ENCODE measurements at regions not wholly inside any gene's neighbourhood (a gene's known extent, or its start where the extent isn't known, plus 50 kb on each side); places are given as distances from the start of the nearest gene placed in this dataset.

GRCh38 chr13:61170856-61171255, 244.8 kb downstream of the PCDH20 start:
- DNase-seq: no peak
- no peaks in the 10 kb centered on the region for H3K36me3 Mint-ChIP-seq (ENCODE audit: insufficient read depth, unreplicated experiment)
- CTCF ChIA-PET: no interaction called here
- intact Hi-C loops (cut with micrococcal nuclease; ENCODE audit: unreplicated experiment): no loop called here
- no peaks in the 10 kb centered on the region for H3K4me1 Mint-ChIP-seq (ENCODE audit: low read depth, unreplicated experiment)
- no peak overlapping the region for H3K27ac Mint-ChIP-seq (ENCODE audit: unreplicated experiment)
- BruUV-seq (replicated peaks): no TSS peak
- no peak overlapping the region for H3K4me3 Mint-ChIP-seq (ENCODE audit: low read depth, unreplicated experiment)
- H3K9me3 Mint-ChIP-seq (ENCODE audit: low read depth, unreplicated experiment): peaks cover 4% of the 10 kb centered on the region
- no peaks in the 10 kb centered on the region for H3K27me3 Mint-ChIP-seq (ENCODE audit: unreplicated experiment)
- no peak for TF ChIP-seq CTCF (IDR thresholded peaks at IDR 0.05; ENCODE audit: unreplicated experiment)

GRCh38 chr13:61162636-61163035, 253.0 kb downstream of the PCDH20 start:
- no peak overlapping the region for H3K4me3 Mint-ChIP-seq (ENCODE audit: low read depth, unreplicated experiment)
- CTCF ChIA-PET: no interaction called here
- TF ChIP-seq CTCF (IDR thresholded peaks at IDR 0.05; ENCODE audit: unreplicated experiment): no peak
- no peak overlapping the region for H3K27ac Mint-ChIP-seq (ENCODE audit: unreplicated experiment)
- no TSS peak for BruUV-seq (replicated peaks)
- H3K27me3 Mint-ChIP-seq (ENCODE audit: unreplicated experiment): no peaks in the 10 kb centered on the region
- DNase-seq: no peak
- intact Hi-C loops (cut with micrococcal nuclease; ENCODE audit: unreplicated experiment): no loop called here
- peaks cover 2% of the 10 kb centered on the region for H3K9me3 Mint-ChIP-seq (ENCODE audit: low read depth, unreplicated experiment)
- no peaks in the 10 kb centered on the region for H3K4me1 Mint-ChIP-seq (ENCODE audit: low read depth, unreplicated experiment)
- H3K36me3 Mint-ChIP-seq (ENCODE audit: insufficient read depth, unreplicated experiment): no peaks in the 10 kb centered on the region

GRCh38 chr13:61162106-61162505, 253.5 kb downstream of the PCDH20 start:
- CTCF ChIA-PET: no interaction called here
- TF ChIP-seq CTCF (IDR thresholded peaks at IDR 0.05; ENCODE audit: unreplicated experiment): no peak
- no peak overlapping the region for H3K27ac Mint-ChIP-seq (ENCODE audit: unreplicated experiment)
- no TSS peak for BruUV-seq (replicated peaks)
- H3K9me3 Mint-ChIP-seq (ENCODE audit: low read depth, unreplicated experiment): peaks cover 2% of the 10 kb centered on the region
- intact Hi-C loops (cut with micrococcal nuclease; ENCODE audit: unreplicated experiment): no loop called here
- no peaks in the 10 kb centered on the region for H3K36me3 Mint-ChIP-seq (ENCODE audit: insufficient read depth, unreplicated experiment)
- H3K4me1 Mint-ChIP-seq (ENCODE audit: low read depth, unreplicated experiment): no peaks in the 10 kb centered on the region
- DNase-seq: no peak
- H3K4me3 Mint-ChIP-seq (ENCODE audit: low read depth, unreplicated experiment): no peak overlapping the region
- no peaks in the 10 kb centered on the region for H3K27me3 Mint-ChIP-seq (ENCODE audit: unreplicated experiment)

GRCh38 chr13:61156753-61157152, 258.9 kb downstream of the PCDH20 start:
- Mint-ChIP-seq H3K9me3 (ENCODE audit: low read depth, unreplicated experiment) (peaks cover 4% of the 10 kb centered on the region), H3K4me3 (ENCODE audit: low read depth, unreplicated experiment) (no peak overlapping the region), H3K27ac (ENCODE audit: unreplicated experiment) (no peak overlapping the region), H3K4me1 (ENCODE audit: low read depth, unreplicated experiment) (no peaks in the 10 kb centered on the region), H3K27me3 (ENCODE audit: unreplicated experiment) (no peaks in the 10 kb centered on the region), H3K36me3 (ENCODE audit: insufficient read depth, unreplicated experiment) (no peaks in the 10 kb centered on the region)
- DNase-seq: no peak
- CTCF ChIA-PET: no interaction called here
- TF ChIP-seq CTCF (IDR thresholded peaks at IDR 0.05; ENCODE audit: unreplicated experiment): no peak
- BruUV-seq (replicated peaks): no TSS peak
- intact Hi-C loops (cut with micrococcal nuclease; ENCODE audit: unreplicated experiment): no loop called here

GRCh38 chr13:61151062-61151461, 264.6 kb downstream of the PCDH20 start:
- intact Hi-C loops (cut with micrococcal nuclease; ENCODE audit: unreplicated experiment): no loop called here
- BruUV-seq (replicated peaks): no TSS peak
- Mint-ChIP-seq H3K4me1 (ENCODE audit: low read depth, unreplicated experiment) (no peaks in the 10 kb centered on the region), H3K36me3 (ENCODE audit: insufficient read depth, unreplicated experiment) (no peaks in the 10 kb centered on the region), H3K9me3 (ENCODE audit: low read depth, unreplicated experiment) (peaks cover 2% of the 10 kb centered on the region), H3K27me3 (ENCODE audit: unreplicated experiment) (no peaks in the 10 kb centered on the region), H3K4me3 (ENCODE audit: low read depth, unreplicated experiment) (no peak overlapping the region), H3K27ac (ENCODE audit: unreplicated experiment) (no peak overlapping the region)
- no peak for TF ChIP-seq CTCF (IDR thresholded peaks at IDR 0.05; ENCODE audit: unreplicated experiment)
- no peak for DNase-seq
- CTCF ChIA-PET: no interaction called here

Measured in Calu3 (cell line).